ENCODE measurements at regions not wholly inside any gene's neighbourhood (a gene's known extent, or its start where the extent isn't known, plus 50 kb on each side); places are given as distances from the start of the nearest gene placed in this dataset.

DNA sequence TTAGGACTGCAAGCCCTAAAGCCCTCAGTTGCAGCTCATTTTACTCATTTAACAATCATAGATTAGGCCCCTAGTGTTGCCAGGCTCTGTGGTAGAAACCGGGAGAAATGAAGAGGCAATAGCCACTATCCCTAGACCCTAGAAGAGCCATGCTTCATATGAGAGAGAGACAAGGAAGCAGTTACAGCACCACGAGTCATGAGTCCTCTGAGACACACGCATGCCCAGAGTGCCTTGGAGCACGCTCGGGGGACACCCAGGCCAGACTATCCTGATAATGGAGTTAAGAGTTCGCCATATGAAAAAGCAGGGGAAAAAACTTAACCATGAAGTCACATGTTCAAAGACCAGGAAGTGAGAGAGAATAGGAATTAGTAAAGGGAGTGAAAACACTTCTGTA, 321.5 kb upstream of the PKDCC start:
- DNase-seq, result no peak
- peaks cover 14% of the 10 kb centered on the region for H3K4me1 ChIP-seq
- no peak overlapping the region for H3K27ac ChIP-seq (replicated peaks)
- intact Hi-C loops (cut with micrococcal nuclease), result no loop called here
- H3K9me3 ChIP-seq (replicated peaks), result no peaks in the 10 kb centered on the region
- H3K4me3 ChIP-seq, result no peak overlapping the region
- H3K36me3 ChIP-seq, result no peaks in the 10 kb centered on the region
- no peaks in the 10 kb centered on the region for H3K27me3 ChIP-seq (ENCODE audit: low read depth)
- TF ChIP-seq, protein P1, sequence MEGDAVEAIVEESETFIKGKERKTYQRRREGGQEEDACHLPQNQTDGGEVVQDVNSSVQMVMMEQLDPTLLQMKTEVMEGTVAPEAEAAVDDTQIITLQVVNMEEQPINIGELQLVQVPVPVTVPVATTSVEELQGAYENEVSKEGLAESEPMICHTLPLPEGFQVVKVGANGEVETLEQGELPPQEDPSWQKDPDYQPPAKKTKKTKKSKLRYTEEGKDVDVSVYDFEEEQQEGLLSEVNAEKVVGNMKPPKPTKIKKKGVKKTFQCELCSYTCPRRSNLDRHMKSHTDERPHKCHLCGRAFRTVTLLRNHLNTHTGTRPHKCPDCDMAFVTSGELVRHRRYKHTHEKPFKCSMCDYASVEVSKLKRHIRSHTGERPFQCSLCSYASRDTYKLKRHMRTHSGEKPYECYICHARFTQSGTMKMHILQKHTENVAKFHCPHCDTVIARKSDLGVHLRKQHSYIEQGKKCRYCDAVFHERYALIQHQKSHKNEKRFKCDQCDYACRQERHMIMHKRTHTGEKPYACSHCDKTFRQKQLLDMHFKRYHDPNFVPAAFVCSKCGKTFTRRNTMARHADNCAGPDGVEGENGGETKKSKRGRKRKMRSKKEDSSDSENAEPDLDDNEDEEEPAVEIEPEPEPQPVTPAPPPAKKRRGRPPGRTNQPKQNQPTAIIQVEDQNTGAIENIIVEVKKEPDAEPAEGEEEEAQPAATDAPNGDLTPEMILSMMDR (IDR thresholded peaks at IDR 0.05; ENCODE audit: borderline replicate concordance), result no peak

DNA sequence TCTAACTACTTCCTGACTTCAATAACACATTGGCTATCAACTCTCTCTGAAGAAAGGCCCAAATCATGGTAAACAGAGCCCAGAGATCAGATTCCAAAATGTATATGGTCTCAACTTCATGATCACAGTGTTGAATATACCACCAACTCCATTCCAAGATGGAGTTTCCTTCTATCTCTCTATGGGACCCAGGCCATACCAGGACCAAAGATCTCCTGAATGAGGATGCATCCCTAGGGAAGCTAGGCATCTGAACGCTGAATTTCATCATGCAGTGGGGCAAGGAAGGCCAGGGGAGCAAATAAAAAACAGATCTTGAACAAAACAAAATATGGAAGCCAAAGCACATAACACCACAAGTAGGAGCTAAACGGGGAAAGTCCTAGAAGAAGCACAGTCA, 320.7 kb upstream of the PKDCC start:
- H3K9me3 ChIP-seq (replicated peaks), result no peaks in the 10 kb centered on the region
- intact Hi-C loops (cut with micrococcal nuclease), result no loop called here
- peaks cover 12% of the 10 kb centered on the region for H3K4me1 ChIP-seq
- no peak overlapping the region for H3K27ac ChIP-seq (replicated peaks)
- no peaks in the 10 kb centered on the region for H3K27me3 ChIP-seq (ENCODE audit: low read depth)
- no peaks in the 10 kb centered on the region for H3K36me3 ChIP-seq
- DNase-seq, result no peak
- TF ChIP-seq, protein P1 (IDR thresholded peaks at IDR 0.05; ENCODE audit: borderline replicate concordance), result no peak
- no peak overlapping the region for H3K4me3 ChIP-seq

DNA sequence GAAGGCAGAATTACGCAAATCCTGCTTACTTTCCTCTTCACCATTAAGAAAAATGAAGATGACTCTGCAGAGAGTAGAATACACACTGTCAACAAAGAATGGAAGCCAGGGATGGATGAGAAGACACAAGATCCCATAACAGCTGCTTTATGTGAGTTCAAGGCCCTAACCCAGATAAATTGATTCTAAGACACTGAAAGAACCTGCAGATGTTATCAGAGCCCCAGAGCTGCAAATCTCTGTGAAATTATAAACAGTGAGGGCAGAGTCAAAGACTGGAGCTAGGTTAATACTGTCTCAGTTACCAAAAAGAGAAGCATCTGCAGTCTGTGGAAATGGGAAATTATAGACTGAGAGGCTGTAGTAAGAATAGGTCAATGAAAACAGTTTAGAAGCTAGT, 320.1 kb upstream of the PKDCC start:
- H3K4me1 ChIP-seq, result peaks cover 9% of the 10 kb centered on the region
- H3K9me3 ChIP-seq (replicated peaks), result no peaks in the 10 kb centered on the region
- intact Hi-C loops (cut with micrococcal nuclease), result no loop called here
- no peak overlapping the region for H3K4me3 ChIP-seq
- H3K27ac ChIP-seq (replicated peaks), result no peak overlapping the region
- no peaks in the 10 kb centered on the region for H3K27me3 ChIP-seq (ENCODE audit: low read depth)
- no peaks in the 10 kb centered on the region for H3K36me3 ChIP-seq
- no peak for DNase-seq
- TF ChIP-seq, protein P1 (IDR thresholded peaks at IDR 0.05; ENCODE audit: borderline replicate concordance), result no peak

DNA sequence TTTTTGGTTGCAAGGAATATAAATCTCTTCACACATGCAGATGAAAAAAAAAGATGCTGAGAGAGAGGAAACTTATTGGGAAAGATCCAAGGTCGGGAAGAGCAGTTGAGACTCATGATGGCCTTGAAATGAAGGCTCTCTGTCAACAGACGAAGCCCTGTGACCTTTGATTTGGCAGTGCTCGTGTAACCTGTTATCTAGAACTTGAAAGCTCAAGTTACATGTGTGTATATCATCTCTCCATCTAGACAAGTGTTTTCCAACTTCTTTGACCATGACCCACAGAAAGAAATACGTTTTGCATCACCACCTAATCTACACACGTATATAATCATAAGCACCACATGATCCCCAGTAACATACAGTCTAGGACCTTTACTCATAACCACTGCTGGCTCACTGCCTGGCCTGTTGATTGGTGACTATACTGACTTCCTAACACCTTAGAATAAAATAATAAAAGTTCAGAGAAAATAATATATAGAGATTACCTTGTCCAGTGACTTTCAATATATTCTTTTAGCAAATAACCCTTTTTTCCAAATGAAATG, 319.0 kb upstream of the PKDCC start:
- intact Hi-C loops (cut with micrococcal nuclease), result no loop called here
- TF ChIP-seq, protein P1 (IDR thresholded peaks at IDR 0.05; ENCODE audit: borderline replicate concordance), result no peak
- Histone ChIP-seq H3K4me3 (no peak overlapping the region), H3K36me3 (no peaks in the 10 kb centered on the region), H3K27ac (replicated peaks) (no peak overlapping the region), H3K9me3 (replicated peaks) (no peaks in the 10 kb centered on the region), H3K27me3 (ENCODE audit: low read depth) (no peaks in the 10 kb centered on the region), H3K4me1 (no peaks in the 10 kb centered on the region)
- DNase-seq, result no peak

DNA sequence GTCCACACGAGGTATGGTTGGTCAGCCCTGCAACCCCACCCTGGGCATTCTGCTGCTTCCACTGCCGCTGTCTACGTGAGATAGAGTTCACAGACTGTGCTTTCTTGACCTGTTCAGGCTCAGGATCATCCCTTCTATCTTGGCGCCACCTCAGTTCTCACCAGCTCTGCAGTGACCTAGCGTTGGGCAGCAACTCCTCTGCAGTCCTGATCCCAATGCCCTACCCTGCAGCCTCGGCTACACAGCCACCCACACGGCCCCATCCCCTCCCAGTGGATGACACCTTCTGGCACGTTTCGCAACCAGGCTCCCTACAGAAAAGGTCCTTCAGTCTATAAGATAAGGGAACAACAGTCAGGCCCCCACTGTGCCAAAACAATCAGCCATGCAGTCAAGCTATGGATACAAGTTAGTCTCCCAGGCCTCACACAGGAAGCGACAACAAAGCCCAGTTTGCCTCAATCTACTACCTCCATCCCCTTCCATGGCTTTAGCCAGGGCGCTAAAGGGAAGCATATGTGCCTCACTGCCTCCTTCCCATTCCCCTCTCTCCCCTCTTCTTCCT, 317.9 kb upstream of the PKDCC start:
- DNase-seq, result no peak
- Histone ChIP-seq H3K27me3 (ENCODE audit: low read depth) (no peaks in the 10 kb centered on the region), H3K4me3 (no peak overlapping the region), H3K36me3 (no peaks in the 10 kb centered on the region), H3K27ac (replicated peaks) (no peak overlapping the region), H3K9me3 (replicated peaks) (no peaks in the 10 kb centered on the region), H3K4me1 (no peaks in the 10 kb centered on the region)
- intact Hi-C loops (cut with micrococcal nuclease), result no loop called here
- TF ChIP-seq, protein P1 (IDR thresholded peaks at IDR 0.05; ENCODE audit: borderline replicate concordance), result no peak

Measured in left ventricle myocardium inferior (tissue), 1 donor.